GM18507 (cell line): ENCODE measurements at regions not wholly inside any gene's neighbourhood (a gene's known extent, or its start where the extent isn't known, plus 50 kb on each side); places are given as distances from the start of the nearest gene placed in this dataset.

Source experiments
- DNase-seq: peaks from one replicate; pipeline ENCODE4 v3.0.0; 2011; ENCODE audit warnings: low read depth; ENCODE audit not compliant: insufficient read length; ENCODE audit errors: extremely low spot score
- FAIRE-seq: peaks from 2 replicates; lab custom pipeline; 2011; peaks lifted over from hg19 to GRCh38; lab: Jason Lieb, UNC

GRCh38 chr15:77557564-77557963 lies 75.1 kb downstream of the LINGO1 start:
- DNase-seq (no peak), FAIRE-seq (no peak)

GRCh38 chr15:77557144-77557543 lies 75.6 kb downstream of the LINGO1 start:
- FAIRE-seq = no peak
- DNase-seq = no peak

DNA sequence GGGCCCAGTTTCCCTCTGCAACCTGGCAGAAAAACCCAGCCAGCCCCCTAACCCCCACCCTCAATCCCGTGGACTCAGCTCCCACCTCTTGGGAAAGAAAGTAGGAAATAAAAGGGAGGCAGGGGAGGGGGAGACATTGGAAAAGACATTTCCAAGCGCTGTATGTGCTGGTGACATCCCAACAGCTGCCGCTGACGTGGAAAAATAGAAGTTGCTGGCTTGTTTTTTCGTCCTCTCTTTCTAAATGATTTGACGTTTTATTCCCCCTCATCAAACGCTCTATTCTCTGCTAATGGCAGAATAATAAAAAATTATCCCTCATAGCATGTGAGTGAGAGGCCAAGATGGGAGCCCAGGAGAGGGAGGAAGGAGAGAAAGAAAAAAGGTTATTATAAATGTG lies 76.1 kb downstream of the LINGO1 start:
- FAIRE-seq (no peak), DNase-seq (no peak)

DNA sequence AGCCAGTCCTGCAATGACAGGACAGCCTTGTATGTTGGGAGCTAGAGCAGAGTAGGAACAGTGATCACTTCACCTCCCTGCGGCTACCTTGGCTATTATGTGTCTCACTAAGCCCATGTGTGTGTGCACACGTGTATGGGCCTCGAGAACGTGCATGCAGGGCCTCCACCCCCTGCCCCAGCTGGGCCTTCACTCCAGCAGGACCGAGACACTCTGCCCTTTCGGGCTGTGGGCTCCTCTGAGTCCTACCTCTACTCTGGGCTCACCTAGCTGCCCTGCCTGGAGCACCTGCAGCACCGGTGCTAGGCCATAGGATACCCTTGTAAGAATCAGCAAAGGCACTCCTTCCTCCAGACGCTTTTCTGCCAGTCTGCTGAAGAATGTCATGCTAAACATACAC lies 77.5 kb downstream of the LINGO1 start:
- DNase-seq (no peak), FAIRE-seq (no peak)

DNA sequence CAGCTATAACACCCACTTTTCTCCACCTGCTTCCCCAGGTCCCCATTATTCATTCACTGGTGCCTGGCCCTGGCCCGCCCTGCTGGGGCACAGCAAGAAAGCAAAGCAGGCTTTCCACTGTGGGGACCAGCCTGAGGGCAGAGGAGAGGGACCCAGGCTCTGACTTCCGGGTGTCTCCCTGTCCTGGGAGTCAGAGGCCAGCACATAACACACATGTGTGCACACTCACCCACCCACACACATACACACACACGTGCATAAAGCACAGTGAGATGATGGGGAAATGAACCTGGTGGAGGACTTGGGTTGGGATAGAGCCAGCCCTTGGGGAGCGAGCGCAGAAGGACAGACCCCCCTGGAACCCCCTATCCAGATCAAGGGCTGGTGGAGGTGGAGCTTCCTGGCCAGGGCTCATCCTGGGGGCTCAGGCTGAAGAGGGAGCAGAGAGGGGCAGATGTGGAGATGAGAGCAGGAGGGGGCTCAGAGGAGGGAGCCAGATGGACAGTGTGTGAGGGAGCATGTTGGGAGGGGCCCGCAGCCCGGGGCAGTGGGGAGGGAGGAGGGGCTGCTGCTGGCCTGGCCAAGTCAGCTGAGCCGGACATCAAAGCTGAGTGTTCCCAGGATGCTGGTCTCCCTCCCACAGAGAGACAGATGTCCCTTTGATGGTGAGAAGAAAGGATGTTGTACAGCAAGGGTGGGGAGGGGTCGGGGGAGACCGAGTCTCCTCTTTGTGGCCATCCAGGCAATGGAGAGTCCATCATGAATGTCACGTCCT lies 78.2 kb downstream of the LINGO1 start:
- no peak for FAIRE-seq
- no peak for DNase-seq

GRCh38 chr15:77553695-77554094 lies 79.0 kb downstream of the LINGO1 start:
- no peak for FAIRE-seq
- DNase-seq = no peak

DNA sequence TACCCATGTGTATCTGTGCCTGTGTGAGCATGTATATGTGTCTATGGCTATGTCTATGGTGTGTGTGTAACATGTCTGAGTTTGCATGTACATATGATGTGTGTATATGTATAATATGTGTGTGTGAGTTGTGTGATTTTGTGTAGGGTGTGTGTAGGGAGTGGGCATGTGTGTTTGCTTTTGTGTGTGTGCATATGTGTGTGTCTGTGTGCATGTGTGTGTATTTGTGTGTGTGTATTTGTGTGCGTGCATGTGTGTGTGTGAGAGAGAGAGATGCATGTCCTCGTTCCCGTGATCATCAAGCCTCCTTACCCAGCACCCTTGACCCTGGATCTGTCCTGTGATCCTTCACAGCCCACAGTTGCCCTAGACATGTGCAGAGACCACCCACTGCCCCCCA lies 79.5 kb downstream of the LINGO1 start:
- FAIRE-seq = no peak
- no peak for DNase-seq

DNA sequence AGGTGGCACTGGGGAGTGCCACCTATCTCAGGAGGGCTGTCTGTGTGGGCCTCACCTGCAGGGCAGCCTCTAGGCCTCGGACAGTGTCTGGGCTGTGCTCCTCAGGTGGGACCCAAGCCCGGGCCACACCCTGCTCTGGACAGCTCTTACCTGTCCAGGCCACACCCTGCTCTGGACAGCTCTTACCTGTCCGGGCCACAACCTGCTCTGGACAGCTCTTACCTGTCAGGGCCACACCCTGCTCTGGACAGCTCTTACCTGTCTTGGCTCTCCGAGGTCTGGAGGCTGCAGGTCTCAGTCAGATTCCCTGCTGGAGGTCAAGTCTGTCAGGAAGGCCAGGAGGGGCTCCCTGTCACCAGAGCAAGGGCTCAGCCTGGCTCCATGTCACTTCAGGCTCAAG lies 80.6 kb downstream of the LINGO1 start:
- FAIRE-seq (no peak), DNase-seq (no peak)

DNA sequence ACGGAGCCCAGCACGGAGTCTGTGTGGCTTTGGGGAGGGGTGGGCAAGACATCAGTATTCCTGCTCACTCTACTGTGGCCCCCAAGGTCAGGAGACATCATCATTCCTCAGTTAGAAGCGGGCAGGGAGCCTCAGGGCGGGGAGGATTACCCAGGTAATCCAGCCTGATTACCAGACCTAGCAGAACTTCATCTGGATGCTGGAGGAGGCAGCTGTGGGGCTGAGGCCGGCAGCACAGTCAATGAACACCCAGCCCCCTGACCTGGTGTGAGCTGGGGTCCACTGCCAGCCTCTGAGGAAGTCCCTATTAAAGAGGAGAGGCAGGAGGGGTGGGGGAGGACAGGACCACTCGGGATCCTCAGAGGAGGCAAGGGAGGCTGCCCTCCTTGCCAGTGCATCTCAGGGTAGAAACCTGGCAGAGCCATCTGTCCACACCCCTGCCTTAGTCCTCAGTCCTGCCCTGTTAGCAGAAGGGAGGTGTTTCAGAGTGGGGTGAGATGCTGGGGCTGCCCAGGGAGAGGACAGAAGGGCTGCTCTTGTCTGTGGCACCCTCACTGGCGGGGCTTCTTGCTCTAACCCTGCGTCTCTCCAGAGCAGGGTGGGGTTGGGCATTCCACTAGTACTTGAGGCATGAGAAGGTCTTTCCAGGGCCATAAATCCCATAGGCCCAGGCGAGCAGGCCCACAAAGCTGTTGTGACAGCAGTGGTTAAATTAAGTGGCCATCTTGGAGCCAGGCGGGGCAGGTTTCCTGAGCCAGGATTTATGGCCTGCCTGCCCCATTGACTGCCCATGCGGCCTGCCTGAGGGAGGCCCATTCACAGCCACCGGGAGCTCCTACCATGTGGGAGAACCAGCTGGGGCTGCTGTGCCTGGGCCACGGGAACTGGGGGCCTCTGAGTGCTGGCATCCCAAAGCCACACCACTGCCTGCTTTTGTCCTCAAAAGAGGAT lies 82.1 kb downstream of the LINGO1 start:
- FAIRE-seq (no peak), DNase-seq (no peak)

DNA sequence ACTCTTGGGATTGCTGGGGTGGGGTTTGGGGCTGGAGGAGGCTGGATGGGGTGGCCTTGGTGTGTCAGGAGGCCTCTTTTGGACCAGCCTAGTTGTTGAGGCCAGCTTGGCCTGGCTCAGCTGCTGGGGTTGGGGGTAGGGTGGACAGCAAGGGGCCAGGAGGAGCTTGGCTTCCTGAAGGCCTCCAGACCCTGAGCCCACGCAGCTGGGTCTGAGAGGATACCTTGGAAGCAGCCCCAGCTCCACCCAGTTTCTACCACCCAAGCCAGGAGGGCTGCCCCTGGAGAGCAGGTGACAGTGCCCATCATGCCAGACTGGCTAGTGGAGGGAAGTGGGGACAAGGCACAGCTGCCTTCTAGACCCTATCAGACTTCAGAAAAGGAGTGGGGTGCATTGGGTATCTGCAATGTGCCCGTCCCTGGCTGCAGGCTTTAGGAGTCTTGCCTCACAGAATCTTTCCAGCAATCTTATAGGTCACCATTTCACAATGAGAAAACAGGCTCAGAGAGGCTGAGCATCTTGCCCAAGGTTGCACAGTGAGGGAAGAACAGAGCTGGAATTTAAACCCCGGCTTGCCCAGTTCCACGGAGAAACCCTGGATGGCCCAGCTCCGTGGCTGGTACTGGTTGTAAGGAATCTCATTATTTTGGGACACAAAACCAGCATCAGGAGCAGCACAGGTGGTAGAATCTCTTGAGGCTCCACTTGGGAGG lies 83.0 kb downstream of the LINGO1 start:
- DNase-seq (no peak), FAIRE-seq (no peak)

- no peak for FAIRE-seq
- DNase-seq = no peak
Observed at GRCh38 chr15:77548589-77549557, 83.8 kb downstream of the LINGO1 start.

DNA sequence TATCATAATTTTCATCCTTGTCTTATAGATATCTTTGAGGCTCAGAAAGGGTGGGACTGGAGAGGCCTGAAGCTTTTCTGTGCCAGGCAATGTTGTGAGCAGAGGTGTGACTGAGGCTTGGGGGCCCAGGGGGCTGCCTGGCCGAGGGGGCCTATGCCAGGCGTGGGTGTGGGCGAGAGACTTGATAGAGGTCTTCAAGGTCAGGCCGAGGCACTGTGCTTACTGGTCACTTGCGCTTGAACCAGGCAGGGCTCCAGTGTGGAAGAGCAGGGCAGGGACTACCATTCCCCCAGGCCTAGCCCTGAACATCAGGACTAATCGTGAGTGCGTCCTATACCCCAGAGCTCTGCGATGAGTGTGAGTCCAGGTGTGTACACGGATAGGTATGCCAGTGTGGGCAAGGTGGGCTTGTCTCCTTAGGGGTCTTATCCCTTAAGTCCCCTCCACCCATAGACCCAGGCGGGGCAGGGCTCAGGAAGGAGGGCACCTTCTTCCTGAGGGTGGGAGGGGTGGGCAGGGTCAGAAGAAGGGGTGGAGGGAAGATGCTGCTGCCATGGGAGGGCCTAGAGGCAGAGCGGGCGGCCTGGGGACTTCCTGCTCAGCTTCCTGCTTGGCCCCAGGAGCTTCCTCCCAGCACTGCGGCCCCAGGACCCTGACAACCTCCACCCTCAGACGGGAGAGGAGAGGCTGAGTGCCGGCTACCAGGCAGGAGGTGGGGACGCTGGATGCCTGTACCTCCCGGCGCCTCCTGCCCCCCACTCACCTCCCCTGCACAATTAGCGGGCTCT lies 84.7 kb downstream of the LINGO1 start:
- no peak for FAIRE-seq
- no peak for DNase-seq

DNA sequence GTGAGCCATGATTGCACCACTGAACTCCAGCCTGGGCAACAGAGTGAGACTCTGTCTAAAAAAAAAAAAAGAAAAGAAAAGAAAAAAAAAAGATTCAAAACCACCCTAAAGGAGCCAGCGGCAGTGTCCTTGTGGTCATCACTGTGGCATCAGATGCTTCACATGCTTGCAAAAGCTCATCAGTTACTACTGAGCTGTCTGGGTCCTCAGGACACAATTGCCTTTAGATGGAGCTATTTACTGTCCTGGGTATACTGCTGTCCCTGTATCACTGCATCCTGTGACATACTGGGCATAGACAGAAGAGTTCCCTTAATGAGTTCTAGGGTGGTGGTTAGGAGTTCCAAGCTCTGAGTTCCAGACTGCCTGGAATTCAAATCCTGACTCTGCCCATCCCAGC lies 85.8 kb downstream of the LINGO1 start:
- FAIRE-seq = no peak

GRCh38 chr15:77546050-77546501 lies 86.6 kb downstream of the LINGO1 start:
- DNase-seq (no peak), FAIRE-seq (no peak)

More for the DNA sequence above, 85.8 kb downstream of the LINGO1 start:
- no peak for DNase-seq

GRCh38 chr15:77545058-77545457 lies 87.7 kb downstream of the LINGO1 start:
- no peak for FAIRE-seq
- DNase-seq = no peak

DNA sequence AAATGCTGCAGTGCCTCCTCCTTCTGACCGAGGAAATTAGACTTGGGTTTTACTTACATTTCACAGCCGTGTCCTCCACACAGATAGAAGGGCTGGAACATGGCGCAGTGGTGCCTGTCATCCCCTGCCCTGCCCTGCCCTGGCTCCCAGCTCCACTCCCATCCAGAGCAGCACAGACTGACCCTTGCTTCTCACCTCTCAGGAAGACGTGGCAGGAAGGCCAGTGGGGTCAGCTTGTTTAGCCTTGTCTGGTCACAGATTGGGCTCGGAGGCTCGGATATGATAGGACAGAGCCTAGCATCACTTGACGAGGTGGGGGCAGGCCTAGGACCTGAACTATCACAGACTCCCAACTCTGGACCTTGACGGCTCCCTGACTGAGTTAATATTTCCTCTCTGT lies 88.5 kb downstream of the LINGO1 start:
- FAIRE-seq = no peak

GRCh38 chr15:77543159-77543882 lies 89.4 kb downstream of the LINGO1 start:
- FAIRE-seq = peak; percentile 50
- DNase-seq = peak; percentile 80

More for the DNA sequence above, 88.5 kb downstream of the LINGO1 start:
- no peak for DNase-seq
